COLO668 (cell line): ENCODE measurements at regions not wholly inside any gene's neighbourhood (a gene's known extent, or its start where the extent isn't known, plus 50 kb on each side); places are given as distances from the start of the nearest gene placed in this dataset.
"Not testable (repeated sequence)": the region's sequence is repeated elsewhere in the genome, so short reads cannot be mapped to it uniquely, and the experiment has no call there.

Source experiments
- DNase-seq: peaks from one replicate; lab custom pipeline; 2025; ENCODE audit not compliant: unreplicated experiment; lab: John Stamatoyannopoulos, UW

- no peak for DNase-seq
Measured at GRCh38 chr5:19143935-19144334, 844.1 kb downstream of the CDH18 start.

GRCh38 chr5:19169426-19169825 lies 818.6 kb downstream of the CDH18 start:
- no peak for DNase-seq

GRCh38 chr5:19172926-19173470 lies 815.0 kb downstream of the CDH18 start:
- DNase-seq, result no peak

GRCh38 chr5:19175776-19176570 lies 812.0 kb downstream of the CDH18 start:
- no peak for DNase-seq

- no peak for DNase-seq
Measured at GRCh38 chr5:19179571-19179970, 808.4 kb downstream of the CDH18 start.

- no peak for DNase-seq
Measured at GRCh38 chr5:19189176-19189575, 798.8 kb downstream of the CDH18 start.

GRCh38 chr5:19193631-19194030 lies 794.4 kb downstream of the CDH18 start:
- DNase-seq, result no peak

GRCh38 chr5:19196631-19197030 lies 791.4 kb downstream of the CDH18 start:
- DNase-seq, result no peak

- DNase-seq, result no peak
Measured at GRCh38 chr5:19200251-19200650, 787.7 kb downstream of the CDH18 start.

GRCh38 chr5:19208397-19208796 lies 779.6 kb downstream of the CDH18 start:
- no peak for DNase-seq

GRCh38 chr5:19210886-19211285 lies 777.1 kb downstream of the CDH18 start:
- no peak for DNase-seq

- no peak for DNase-seq
Measured at GRCh38 chr5:19229179-19229835, 758.7 kb downstream of the CDH18 start.

GRCh38 chr5:19233573-19233972 lies 754.4 kb downstream of the CDH18 start:
- no peak for DNase-seq

GRCh38 chr5:19235101-19235584 lies 752.9 kb downstream of the CDH18 start:
- no peak for DNase-seq

GRCh38 chr5:19240170-19240569 lies 747.8 kb downstream of the CDH18 start:
- DNase-seq, result no peak

- no peak for DNase-seq
Measured at GRCh38 chr5:19241690-19242089, 746.3 kb downstream of the CDH18 start.

- DNase-seq, result not testable (repeated sequence)
Measured at GRCh38 chr5:19246191-19246590, 741.8 kb downstream of the CDH18 start.

GRCh38 chr5:19247302-19247701 lies 740.7 kb downstream of the CDH18 start:
- DNase-seq, result no peak

- no peak for DNase-seq
Measured at GRCh38 chr5:19256036-19256435, 732.0 kb downstream of the CDH18 start.

- no peak for DNase-seq
Measured at GRCh38 chr5:19258686-19259085, 729.3 kb downstream of the CDH18 start.

- no peak for DNase-seq
Measured at GRCh38 chr5:19261879-19262278, 726.1 kb downstream of the CDH18 start.

- no peak for DNase-seq
Measured at GRCh38 chr5:19264821-19265220, 723.2 kb downstream of the CDH18 start.
